GM23248 (cell line): ENCODE measurements at regions not wholly inside any gene's neighbourhood (a gene's known extent, or its start where the extent isn't known, plus 50 kb on each side); places are given as distances from the start of the nearest gene placed in this dataset.

Source experiments
- EZH2 ChIP-seq: fragments of 200-600 bp; sonication (generic); IDR thresholded peaks from 2 replicates; pipeline ENCODE4 v1.6.1; 2018; ENCODE audit warnings: antibody characterized with exemption, mild to moderate bottlenecking; ENCODE audit not compliant: insufficient read depth, poor library complexity, severe bottlenecking
- EZH2phosphoT487 ChIP-seq: fragments of 200-600 bp; sonication (generic); IDR thresholded peaks from 2 replicates; pipeline ENCODE4 v1.6.1; 2018; ENCODE audit warnings: antibody characterized with exemption, moderate library complexity, mild to moderate bottlenecking, low read depth; ENCODE audit not compliant: insufficient read depth

GRCh38 chr3:177960014-177960413, 576.2 kb upstream of the KCNMB2 start:
- TF ChIP-seq EZH2 = no peak
- TF ChIP-seq EZH2phosphoT487 = no peak
